ENCODE measurements at regions not wholly inside any gene's neighbourhood (a gene's known extent, or its start where the extent isn't known, plus 50 kb on each side); places are given as distances from the start of the nearest gene placed in this dataset.

DNA sequence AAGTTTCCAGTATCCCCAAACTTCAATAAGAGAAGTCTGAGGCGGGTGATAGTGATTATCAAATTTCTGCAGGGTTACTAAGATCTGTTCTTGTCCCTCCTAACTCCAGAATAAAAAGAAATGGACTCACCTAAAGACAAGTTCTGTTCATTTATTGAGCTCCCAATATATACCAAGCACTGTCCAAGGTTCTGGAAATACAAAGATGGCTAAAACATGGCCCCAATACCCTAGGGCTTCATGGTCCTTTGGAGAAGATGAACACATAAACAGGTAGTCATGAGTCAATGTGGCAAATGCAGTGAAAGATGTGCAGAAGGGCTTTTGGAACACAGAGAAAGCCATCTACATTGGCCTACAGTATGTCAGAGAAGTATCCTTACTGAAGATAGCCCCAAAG lies 231.2 kb downstream of the PPP1R2C start:
- no peaks in the 10 kb centered on the region for H3K4me1 ChIP-seq (replicated peaks in 1 of 2)
- no peak for DNase-seq
- H3K4me3 ChIP-seq = no peak overlapping the region
- 44 to 100% (median 81%) methylated on average over 1 of the region's 1 CpG for WGBS, 4 donors
- intact Hi-C loops (cut with DNase I) = no loop called here
- H3K9me3 ChIP-seq (replicated peaks in 1 of 3) = no peaks in the 10 kb centered on the region
- no peak overlapping the region for H3K27ac ChIP-seq
- TF ChIP-seq, protein P1, sequence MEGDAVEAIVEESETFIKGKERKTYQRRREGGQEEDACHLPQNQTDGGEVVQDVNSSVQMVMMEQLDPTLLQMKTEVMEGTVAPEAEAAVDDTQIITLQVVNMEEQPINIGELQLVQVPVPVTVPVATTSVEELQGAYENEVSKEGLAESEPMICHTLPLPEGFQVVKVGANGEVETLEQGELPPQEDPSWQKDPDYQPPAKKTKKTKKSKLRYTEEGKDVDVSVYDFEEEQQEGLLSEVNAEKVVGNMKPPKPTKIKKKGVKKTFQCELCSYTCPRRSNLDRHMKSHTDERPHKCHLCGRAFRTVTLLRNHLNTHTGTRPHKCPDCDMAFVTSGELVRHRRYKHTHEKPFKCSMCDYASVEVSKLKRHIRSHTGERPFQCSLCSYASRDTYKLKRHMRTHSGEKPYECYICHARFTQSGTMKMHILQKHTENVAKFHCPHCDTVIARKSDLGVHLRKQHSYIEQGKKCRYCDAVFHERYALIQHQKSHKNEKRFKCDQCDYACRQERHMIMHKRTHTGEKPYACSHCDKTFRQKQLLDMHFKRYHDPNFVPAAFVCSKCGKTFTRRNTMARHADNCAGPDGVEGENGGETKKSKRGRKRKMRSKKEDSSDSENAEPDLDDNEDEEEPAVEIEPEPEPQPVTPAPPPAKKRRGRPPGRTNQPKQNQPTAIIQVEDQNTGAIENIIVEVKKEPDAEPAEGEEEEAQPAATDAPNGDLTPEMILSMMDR (IDR thresholded peaks at IDR 0.05) = no peak
- TF ChIP-seq POLR2A (IDR thresholded peaks at IDR 0.05) = no peak
- H3K36me3 ChIP-seq (replicated peaks in 1 of 2) = no peaks in the 10 kb centered on the region
- H3K27me3 ChIP-seq = peaks cover 6% of the 10 kb centered on the region

- Histone ChIP-seq H3K27ac (no peak overlapping the region), H3K36me3 (replicated peaks in 1 of 2) (no peaks in the 10 kb centered on the region), H3K4me1 (replicated peaks in 1 of 2) (no peaks in the 10 kb centered on the region), H3K27me3 (peaks cover 6% of the 10 kb centered on the region), H3K4me3 (no peak overlapping the region), H3K9me3 (replicated peaks in 1 of 3) (no peaks in the 10 kb centered on the region)
- TF ChIP-seq POLR2A (IDR thresholded peaks at IDR 0.05) = no peak
- TF ChIP-seq, protein P1 (IDR thresholded peaks at IDR 0.05) = no peak
- intact Hi-C loops (cut with DNase I) = no loop called here
- WGBS, 4 donors = 64 to 93% (median 79%) methylated on average over 2 of the region's 2 CpGs
- no peak for DNase-seq
Observed at GRCh38 chrX:42544883-42545282, 233.1 kb downstream of the PPP1R2C start.

- TF ChIP-seq POLR2A (IDR thresholded peaks at IDR 0.05) = no peak
- TF ChIP-seq, protein P1 (IDR thresholded peaks at IDR 0.05) = no peak
- Histone ChIP-seq H3K27me3 (peaks cover 6% of the 10 kb centered on the region), H3K36me3 (replicated peaks in 1 of 2) (no peaks in the 10 kb centered on the region), H3K9me3 (replicated peaks in 1 of 3) (no peaks in the 10 kb centered on the region), H3K27ac (no peak overlapping the region), H3K4me1 (replicated peaks in 1 of 2) (no peaks in the 10 kb centered on the region), H3K4me3 (no peak overlapping the region)
- intact Hi-C loops (cut with DNase I) = no loop called here
- DNase-seq = no peak
Observed at GRCh38 chrX:42541554-42541953, 236.4 kb downstream of the PPP1R2C start.

- no peak for TF ChIP-seq POLR2A (IDR thresholded peaks at IDR 0.05)
- no peak overlapping the region for H3K4me3 ChIP-seq
- H3K4me1 ChIP-seq (replicated peaks in 1 of 2) = no peaks in the 10 kb centered on the region
- H3K27me3 ChIP-seq = peaks cover 6% of the 10 kb centered on the region
- DNase-seq = no peak
- H3K27ac ChIP-seq = no peak overlapping the region
- intact Hi-C loops (cut with DNase I) = no loop called here
- no peaks in the 10 kb centered on the region for H3K9me3 ChIP-seq (replicated peaks in 1 of 3)
- H3K36me3 ChIP-seq (replicated peaks in 1 of 2) = no peaks in the 10 kb centered on the region
Observed at GRCh38 chrX:42540146-42540545, 237.8 kb downstream of the PPP1R2C start.

DNA sequence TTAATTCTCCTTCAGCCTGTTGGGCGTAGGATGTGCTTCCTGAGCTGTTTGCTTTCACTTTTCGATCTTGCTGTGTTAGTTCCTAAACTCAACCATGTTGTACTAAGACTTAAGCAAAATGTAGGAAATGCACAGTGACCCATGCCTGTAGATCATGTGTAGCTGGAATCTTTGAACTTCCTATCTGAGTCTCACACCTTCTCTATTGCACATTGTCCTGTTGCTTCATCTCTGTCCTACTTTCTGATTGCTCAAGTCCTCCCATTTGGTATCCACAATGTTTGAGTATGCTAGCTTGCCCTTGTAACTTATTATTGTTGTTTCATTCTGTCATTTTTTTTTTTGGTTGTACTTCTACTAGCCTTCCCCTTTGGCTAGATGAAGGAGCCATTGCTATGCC lies 239.6 kb downstream of the PPP1R2C start:
- peaks cover 6% of the 10 kb centered on the region for H3K27me3 ChIP-seq
- DNase-seq = no peak
- WGBS, 4 donors = 61 to 84% (median 73%) methylated on average over 2 of the region's 2 CpGs
- TF ChIP-seq POLR2A (IDR thresholded peaks at IDR 0.05) = no peak
- TF ChIP-seq, protein P1 (IDR thresholded peaks at IDR 0.05) = no peak
- no peaks in the 10 kb centered on the region for H3K4me1 ChIP-seq (replicated peaks in 1 of 2)
- no peaks in the 10 kb centered on the region for H3K9me3 ChIP-seq (replicated peaks in 1 of 3)
- no peak overlapping the region for H3K4me3 ChIP-seq
- intact Hi-C loops (cut with DNase I) = no loop called here
- no peaks in the 10 kb centered on the region for H3K36me3 ChIP-seq (replicated peaks in 1 of 2)
- H3K27ac ChIP-seq = no peak overlapping the region
